B cell (primary cell): ENCODE measurements at regions not wholly inside any gene's neighbourhood (a gene's known extent, or its start where the extent isn't known, plus 50 kb on each side); places are given as distances from the start of the nearest gene placed in this dataset.

Source experiments
- CTCF ChIP-seq: fragments of 200-600 bp; IDR thresholded peaks from one replicate; pipeline ENCODE4 v1.8.0; 2022; ENCODE audit warnings: antibody characterized with exemption, mild to moderate bottlenecking
- EZH2 ChIP-seq: IDR thresholded peaks from 2 replicates; pipeline ENCODE4 v1.6.1; 2012; ENCODE audit warnings: borderline replicate concordance, low read depth, mild to moderate bottlenecking, moderate library complexity, low read length; ENCODE audit not compliant: insufficient read depth, poor library complexity, severe bottlenecking

GRCh38 chr3:135366816-135367215, 571.8 kb downstream of the EPHB1 start:
- TF ChIP-seq CTCF (no peak), EZH2 (no peak)
